ENCODE measurements at regions not wholly inside any gene's neighbourhood (a gene's known extent, or its start where the extent isn't known, plus 50 kb on each side); places are given as distances from the start of the nearest gene placed in this dataset.

- FAIRE-seq = no peak
Measured at GRCh38 chr5:129821477-129822131, 73.7 kb downstream of the MINAR2 start.

GRCh38 chr5:129830288-129830687, 74.0 kb upstream of the CHSY3 start:
- no peak for FAIRE-seq

- no peak for FAIRE-seq
Measured at GRCh38 chr5:129836321-129836720, 67.9 kb upstream of the CHSY3 start.

GRCh38 chr5:129844764-129845163, 59.5 kb upstream of the CHSY3 start:
- FAIRE-seq = no peak

- FAIRE-seq = peak; percentile 61
Measured at GRCh38 chr5:129852747-129853352, 51.4 kb upstream of the CHSY3 start.

GRCh38 chr5:129853588-129853987, 50.7 kb upstream of the CHSY3 start:
- FAIRE-seq = no peak

Data from G401.6 (cell line).